Dermis microvascular lymphatic vessel endothelial cell (primary cell): ENCODE measurements at regions not wholly inside any gene's neighbourhood (a gene's known extent, or its start where the extent isn't known, plus 50 kb on each side); places are given as distances from the start of the nearest gene placed in this dataset.

Source experiments
- DNase-seq, 2 donors: peaks; one replicate each; pipeline versions ENCODE4 v3.0.0 to v3.0.0-alpha.2; 2010; ENCODE audit warnings: low read depth in 2 of 2

DNA sequence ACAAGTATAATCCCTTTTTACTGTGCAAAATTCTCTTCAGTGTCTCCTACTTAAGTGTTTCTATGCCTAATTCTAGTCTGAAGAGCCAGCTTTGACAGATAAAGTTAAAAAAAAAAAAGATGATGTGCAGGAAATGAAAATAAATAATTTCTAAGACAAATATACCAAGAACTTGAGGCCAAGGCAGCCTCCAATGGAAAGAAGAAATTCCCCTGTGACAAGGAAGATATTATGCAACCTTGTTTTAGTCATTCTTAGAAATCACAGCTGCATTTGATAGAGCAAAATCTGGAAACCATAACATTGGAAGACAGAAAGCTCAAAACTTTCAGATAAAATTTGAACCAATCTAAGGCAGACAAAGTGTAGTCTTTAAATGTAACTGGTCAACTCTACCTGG, 375.9 kb upstream of the TLE4 start:
- DNase-seq, result no peak

DNA sequence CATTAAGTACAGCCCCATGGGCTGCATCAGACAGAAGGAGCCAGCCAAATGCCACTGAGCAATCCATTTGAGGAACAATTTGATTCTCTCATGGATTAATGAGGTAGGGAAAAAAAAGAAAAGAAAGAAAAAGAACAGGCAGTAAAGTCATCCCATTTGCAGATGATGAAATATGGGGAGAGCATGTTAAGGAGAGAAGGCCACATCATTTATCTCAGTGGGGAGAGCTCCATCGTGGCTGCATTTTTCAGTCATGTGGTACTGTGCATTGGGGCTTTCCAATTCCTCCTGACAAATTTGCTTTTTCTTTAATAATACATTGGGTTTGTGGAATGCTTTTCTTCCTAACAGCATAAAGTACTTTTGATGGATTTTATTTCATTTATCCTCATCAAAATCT, 375.2 kb upstream of the TLE4 start:
- no peak for DNase-seq

DNA sequence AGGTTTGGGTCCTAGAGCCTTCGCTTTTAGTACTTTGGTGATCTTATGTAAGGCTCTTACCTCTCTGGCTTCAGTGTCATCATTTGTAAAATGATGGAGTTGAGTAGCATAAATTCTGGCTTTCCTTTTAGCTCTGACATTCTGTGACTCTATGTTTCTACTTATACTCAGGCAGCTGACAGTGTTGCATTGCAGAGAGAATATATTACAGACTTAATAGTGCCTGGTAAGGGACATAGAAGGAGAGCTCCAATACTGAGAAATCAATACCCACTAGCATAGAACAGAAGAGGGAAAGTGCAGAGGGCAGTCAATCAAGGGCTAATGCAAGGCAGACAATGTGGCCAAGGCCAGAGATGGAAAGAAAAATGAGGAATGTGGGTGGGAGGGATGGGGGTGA, 371.4 kb upstream of the TLE4 start:
- DNase-seq, result no peak

DNA sequence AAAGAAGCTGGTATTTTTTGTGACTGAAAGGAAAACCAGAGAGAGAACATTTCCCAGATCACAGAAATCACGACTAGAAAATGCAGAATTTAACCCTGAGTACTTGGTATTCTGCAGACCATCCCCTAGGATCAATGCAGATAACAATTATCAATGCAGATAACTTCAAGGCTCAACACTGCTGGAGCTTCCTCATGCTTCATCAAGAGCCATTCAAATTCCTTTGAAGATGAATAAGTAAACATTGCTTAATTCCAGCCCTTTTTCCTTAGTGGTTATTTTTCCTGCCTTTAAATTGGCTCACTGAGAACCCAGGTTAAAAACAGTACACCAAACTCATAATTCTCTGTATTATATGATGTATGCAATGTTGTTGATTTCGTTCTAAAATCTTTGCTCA, 370.1 kb upstream of the TLE4 start:
- no peak for DNase-seq

DNA sequence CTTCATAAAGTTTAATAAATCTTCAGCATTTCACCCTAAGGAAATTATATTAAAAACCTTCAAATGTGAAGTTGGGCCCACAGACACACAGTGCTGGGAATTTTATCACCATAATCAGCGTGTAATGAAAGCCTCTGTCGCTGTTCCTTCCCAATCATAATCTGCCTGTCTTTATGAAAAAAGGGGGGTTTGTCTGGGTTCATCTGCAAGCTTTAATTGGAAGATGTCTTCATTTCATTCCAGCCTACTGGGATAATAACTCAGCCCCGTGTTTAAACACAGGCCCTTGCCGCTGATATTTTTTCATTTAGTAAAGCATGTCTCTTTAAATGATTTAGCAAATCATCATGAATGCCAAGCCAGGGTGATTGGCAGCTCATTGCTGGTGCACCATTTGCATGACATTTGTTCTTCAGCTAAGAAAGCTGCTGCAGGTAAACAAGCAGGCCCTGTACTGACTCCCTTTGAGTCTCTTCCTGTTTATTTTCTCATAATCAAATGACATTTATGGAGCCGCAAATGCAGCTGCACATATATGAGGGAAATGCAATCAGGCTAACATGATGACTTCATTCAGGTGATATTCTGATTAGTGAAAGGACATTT, 362.9 kb upstream of the TLE4 start:
- no peak for DNase-seq

DNA sequence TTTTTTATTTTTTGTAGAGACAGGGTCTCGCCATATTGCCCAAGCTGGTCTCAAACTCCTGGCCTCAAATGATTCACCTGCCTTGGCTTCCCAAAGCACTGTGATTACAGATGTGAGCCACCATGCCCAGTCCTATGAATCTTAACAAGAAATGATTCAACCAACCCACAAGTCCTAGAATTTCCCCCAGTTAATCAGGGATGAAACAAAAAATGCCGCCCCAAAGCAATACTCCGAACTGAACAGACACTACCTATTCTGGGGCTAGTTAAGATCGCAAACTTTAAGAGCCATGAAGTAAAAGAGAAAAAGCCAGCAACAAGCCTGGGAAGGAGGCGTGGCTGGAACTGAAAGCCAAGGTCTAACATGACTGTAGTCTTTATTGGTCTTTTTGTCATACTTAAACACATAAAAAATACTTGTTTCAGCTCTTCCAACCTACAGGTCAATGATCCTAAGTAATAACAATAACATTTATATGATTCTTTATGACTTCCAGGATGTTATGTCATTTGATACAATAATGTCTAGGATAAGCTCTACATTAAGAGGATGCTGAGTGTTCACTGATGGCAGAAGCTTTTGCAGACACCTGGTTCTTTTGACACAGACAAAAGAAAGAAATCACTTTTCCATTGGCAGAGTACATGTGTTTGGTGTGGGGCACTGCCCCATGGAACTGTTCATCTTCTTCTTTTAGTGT, 361.1 kb upstream of the TLE4 start:
- DNase-seq, result no peak

DNA sequence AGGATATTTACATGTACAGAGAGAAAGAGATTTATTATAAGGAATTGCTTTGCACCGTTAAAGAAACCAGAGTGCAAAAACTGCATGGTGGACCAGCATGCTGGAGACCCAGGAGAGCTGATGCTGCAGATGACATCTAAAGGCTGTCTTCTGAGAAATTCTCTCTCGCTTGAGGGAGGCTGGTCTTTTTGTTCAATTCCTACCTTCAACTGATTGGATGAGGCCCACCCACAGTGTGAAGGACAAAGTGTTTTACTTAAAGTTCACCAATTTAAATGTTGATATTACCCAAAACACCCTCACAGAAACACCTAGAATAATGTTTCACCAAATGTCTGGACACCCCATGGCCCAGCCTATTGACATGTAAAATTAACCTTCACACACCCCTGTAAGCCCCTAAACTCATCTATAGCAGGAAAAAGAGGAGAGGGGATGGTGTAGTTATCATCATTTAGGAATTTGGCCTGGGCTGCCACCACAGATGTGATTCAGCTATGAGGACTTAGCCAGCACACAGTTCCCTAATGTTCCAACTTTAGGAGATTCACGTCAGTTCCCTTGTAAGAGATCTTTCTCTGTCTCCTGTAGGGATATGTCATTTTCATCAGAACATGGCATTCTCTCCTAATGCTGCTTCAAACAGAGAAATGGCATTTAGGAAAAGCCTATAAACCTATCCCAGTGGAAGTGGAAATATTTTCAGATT, 358.2 kb upstream of the TLE4 start:
- no peak for DNase-seq

DNA sequence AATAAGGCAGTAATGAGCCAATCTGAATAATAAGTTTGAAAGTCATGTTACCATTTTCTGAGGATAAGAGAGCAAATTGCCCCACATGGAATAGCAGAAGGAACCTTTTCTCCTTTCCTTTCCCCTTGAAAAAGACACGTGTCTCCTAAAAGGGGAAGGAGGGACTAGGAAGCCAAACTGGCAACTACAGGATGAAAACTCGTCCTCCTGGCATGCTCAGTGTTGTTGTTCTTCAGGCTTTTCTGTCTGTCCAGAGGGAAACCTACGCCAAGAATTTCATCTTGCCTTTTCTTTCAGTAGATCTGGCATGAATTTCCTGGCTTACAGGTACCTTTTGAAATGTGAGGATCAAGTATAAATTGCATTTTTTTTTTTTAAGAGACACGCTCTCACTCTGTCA, 355.9 kb upstream of the TLE4 start:
- no peak for DNase-seq

DNA sequence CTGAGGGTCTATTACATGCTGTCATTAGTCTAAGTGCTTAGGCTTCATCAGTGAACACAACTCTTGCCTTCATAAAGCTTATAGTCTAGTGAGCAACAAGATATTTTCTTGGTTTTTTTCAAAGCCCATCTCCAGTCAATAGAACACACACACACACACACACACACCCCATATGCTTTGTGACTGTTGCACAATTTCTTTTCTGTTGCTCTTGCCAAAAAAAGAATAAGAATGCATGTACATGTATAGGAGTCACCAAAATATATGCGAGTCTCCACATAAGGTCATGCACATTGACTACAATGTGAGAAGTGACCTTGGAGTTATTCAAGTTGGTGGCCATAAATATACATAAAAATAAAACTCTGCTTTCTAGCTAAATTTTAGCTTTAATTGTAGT, 351.5 kb upstream of the TLE4 start:
- DNase-seq, result no peak

DNA sequence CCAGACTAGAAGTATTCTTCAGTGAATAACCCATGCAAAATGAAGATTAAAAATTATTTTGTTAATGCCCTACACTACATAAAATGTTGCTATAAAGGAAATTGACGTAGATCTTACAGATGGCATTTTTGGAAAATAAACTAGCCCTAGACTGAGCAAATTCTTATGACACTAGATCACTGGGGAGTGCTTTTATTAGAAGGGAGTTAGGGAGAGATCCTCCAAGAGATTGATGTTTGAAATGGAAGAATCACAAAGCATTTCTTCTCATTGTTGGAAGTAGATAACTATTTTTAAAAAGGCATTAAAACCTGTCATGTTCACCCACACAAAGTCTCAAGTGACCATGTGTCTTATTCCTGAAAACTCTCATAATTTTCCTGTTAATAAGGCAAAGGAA, 351.1 kb upstream of the TLE4 start:
- no peak for DNase-seq

DNA sequence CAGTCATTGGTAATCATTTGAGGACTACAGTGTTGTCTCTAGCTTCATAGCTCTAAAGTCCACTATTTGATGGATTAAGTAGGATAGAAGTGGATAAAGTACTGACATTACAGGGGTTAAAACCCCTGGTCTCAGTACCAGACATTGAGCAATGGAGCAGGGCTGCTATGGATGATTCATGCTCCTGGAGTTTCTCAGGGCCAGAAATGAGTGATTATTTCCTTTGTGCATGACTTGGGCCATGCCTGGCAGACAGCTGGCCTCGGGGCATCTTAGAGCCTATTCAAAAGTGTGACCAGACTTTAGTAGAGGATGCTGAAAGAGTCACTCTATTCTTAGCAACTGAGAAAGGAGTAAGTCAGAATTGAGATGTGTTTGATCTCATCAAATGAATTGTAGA, 350.7 kb upstream of the TLE4 start:
- DNase-seq, result peak in 1 of 2 donors; percentile 1

DNA sequence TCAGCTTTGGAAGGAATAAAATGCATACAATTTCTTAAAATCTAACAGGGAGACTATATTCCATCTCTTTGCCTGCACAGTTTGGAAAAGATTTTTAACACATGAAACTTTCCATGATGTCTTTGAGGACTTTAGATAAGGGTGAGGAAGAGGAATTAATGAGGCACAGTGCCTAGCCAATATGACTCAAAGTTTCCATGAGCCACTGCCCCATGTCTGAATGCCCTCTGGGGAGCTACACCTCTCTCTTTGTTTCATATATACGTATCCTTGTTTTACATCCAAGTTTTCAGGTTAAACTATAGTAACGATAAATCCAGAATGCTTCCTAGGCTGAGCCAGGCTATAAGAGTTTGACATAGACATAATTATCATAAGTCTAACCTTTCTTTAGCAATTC, 349.3 kb upstream of the TLE4 start:
- no peak for DNase-seq

DNA sequence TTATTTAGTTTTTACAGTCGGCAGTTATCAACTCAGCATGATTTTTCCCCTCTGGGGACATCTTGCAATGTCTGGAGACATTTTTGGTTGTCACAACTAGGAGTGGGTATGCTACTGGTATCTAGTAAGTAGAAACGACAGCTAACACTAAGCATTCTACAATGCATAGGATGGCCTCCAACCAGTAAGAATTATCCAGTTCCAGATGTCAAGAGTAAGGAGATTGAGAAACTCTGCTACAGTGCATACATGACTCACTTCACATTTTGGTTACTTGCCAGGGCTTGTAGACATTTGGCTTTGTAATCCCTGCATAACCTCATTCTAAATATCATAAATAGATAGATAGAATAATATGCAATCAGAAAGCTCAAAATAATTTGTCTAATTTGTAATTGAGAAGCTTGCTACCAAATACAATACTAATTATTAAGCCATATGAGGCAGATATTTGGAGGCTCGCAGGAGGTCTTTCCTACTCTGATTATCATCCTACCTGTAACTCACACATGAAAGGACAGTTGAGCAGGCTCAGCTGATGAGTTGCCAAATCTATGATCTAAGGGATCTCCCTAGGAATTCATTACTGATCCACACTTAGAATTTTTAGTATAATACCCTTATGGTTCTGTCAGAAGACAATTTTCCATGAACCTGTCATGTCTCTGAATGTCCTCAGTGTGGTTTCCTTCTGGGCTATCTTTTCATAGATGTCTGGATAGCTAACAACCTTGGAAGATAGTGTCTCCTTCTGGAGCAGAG, 346.9 kb upstream of the TLE4 start:
- no peak for DNase-seq

DNA sequence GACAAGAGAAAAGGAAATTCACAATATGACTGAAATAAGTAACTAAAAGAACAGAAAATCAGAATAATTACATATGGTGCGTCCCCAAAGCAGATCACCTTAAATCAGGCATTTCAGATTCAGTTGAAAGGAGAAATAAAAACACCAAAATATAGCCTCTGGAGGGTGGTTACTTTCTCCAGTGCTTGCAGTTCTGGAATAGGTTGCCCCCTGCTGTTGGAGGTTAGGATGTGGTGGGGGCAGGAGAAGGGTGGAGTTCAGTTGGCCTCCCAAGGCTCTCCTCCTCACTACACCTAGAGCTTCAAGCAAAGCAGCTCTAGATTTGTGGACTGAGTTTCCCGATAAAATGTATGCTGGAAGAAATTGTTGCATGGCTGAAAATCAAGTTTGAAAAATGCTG, 338.2 kb upstream of the TLE4 start:
- DNase-seq, result peak; percentile 16 to 56

DNA sequence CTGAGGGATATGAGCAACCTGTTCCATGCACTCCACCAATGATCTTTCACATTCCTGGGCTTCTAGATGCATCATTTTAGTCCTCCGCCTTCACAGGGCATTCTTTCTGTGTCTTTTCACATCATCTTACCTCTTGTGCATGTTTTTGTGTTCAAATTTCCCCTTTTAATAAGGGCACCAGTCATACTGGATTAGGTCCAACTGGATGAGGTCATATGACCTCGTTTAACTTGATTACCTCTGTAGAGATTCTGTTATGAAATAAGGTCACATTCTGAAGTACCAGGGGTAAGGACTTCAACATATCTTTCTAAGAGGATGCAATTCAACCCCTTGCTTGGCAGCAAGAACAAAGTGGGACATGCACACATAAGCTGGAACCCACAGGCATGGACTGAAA, 335.3 kb upstream of the TLE4 start:
- no peak for DNase-seq

DNA sequence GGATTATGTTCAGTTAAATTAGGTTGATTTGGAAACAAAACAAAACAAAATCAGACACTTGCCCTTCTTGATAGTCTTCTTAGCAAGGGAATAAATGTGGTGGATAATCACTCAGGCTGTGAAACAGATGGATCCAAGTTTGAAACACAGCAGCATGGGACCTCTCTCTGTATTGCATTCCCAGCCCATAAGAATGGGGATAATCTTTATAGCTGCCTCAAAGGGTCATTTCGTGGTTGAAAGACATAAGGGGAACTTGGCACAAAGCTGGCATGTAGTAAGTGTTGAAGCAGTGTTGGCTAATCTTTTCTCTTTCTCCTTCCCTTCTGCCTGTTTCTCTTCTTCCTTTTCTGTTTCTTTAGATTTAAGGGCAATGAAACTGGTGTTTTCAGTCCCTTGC, 333.9 kb upstream of the TLE4 start:
- no peak for DNase-seq

DNA sequence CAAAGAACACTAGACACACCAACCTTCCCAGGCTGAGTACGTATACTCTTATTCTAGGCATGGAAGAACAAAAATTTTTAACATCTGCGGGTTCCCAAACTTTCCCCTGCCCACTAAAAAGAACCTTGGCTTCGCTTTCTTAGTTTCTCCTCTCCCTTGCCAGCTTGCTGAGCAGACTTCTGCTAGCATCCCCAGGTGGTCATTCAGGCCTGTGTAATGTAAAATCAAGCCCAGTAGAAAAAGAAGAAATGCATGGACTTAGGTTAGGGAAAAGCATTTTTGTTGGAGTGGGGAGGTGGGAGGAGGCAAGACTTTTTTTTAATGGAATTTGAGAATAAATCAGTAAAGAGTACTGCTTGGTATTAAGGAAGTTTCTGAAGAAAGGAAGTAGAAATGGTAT, 331.0 kb upstream of the TLE4 start:
- no peak for DNase-seq

DNA sequence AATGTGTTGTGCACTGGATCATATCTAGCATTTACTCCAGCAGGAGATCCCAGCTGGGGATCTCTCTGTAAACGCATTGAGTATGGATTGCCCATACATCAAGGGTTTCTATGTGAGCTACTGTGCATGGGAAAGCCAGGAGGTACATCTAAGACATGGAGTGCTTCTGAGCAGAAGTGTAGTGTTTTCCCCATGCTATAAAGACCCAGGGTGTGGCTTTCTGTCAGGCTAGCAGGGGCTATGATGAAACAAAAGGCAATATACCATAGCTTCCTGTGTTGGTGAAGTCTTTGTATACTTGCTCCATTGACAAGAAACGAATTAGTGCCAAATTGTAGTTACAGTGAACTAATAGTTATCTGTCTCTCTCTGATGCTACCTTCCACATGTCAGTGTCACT, 329.3 kb upstream of the TLE4 start:
- DNase-seq, result no peak

DNA sequence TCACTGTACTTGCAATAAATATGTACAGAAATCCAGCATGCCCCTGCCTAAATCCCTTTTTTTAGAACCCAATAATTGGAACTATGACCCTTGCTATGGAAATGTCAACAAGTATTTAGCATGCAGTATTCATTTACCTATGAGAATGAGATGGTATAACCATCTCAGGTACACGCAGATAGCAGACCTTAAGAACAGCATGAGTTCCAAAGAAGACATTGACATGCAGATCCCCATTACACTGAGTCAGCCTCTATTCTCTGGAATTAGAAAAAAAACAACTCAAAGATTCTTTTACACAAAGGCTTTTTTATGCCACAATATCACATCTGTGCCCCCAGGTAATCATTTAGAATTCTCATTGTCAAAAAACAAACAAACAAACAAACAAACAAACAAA, 325.6 kb upstream of the TLE4 start:
- no peak for DNase-seq

DNA sequence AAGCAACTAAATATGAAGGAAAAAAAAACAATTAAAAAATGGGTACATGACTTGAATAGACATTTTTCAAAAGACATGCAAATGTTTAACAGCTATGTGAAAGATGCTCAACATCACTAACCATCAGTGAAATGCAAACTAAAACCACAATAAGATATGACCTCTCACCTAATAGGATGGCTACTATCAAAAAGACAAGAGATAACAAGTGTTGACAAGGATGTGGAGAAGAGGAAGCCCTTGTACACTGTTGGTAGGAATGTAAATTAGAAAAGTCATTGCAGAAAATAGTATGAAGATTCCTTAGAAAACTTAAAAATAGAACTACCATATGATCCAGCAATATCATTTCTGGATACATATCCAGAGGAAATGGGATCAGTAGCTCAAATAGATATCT, 324.7 kb upstream of the TLE4 start:
- no peak for DNase-seq

DNA sequence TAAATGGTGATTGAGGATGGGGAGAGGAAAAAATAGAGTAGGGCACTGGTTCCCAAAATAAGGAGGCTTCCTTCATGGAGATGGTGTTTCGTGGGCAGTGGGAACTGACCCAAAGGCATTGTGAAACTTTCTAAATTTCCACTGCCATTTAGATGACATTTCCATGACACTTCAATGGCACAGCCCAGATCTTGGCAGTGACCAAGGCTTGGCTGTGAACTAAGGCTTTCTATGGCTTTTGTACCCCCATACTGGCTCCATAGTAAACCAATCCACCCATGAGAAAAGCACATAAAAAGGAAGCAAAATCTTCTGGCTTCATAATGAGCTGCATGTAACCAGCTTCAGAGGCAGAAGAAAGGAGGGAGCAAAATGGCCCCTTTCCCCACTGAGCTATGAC, 321.0 kb upstream of the TLE4 start:
- DNase-seq, result no peak

DNA sequence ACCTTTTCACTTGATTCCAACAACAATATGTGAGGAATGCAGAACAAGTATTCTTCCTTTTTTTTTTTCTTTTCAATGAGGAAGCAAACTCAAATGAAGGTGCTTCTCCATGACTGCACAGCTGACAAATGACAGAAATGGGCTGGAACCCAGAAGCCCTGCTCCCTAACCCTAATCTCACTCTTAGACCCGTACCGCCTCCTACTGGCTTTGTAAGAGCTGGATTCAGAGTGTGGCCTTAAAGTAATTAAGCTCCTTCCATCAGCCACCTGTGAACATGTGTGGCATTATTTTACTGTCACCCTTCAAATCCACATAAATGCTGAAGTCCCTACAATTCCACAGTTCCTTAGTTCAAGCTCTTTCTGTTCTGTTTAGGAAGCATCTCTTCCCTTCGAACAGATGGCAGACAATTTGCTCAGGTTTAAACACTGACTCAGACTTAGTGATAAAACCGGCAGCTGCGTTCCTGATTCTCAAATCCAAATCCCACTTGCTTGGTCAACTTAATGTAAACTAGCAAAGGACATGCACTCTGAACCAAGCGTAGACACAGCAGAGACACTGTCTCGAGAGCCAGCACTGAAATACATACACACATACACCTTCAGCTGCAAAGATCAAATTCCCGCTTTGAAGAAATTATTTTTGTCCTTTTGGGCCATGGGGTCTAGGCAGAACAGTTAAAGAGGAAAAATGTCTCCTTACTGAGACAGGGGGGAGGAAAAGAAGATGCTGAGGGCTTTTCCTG, 316.7 kb upstream of the TLE4 start:
- DNase-seq, result peak in 1 of 2 donors; percentile 11
